AG04450 (cell line): ENCODE measurements at regions not wholly inside any gene's neighbourhood (a gene's known extent, or its start where the extent isn't known, plus 50 kb on each side); places are given as distances from the start of the nearest gene placed in this dataset.

ENCODE experiments used
- CTCF ChIA-PET: fragments of 300-600, 350-600 bp; formaldehyde crosslinking; extraction: SDS; loops from one replicate; lab custom pipeline; 2022; ENCODE audit warnings: antibody characterized with exemption, inconsistent platforms; lab: Charles Lee
- POLR2A ChIA-PET: fragments of 350-600 bp; formaldehyde crosslinking; extraction: SDS; loops from one replicate; lab custom pipeline; 2021; ENCODE audit warnings: antibody characterized with exemption, inconsistent platforms; lab: Yijun Ruan, JAX
- DNase-seq: peaks from one replicate; pipeline ENCODE4 v3.0.0-alpha.2; 2011; ENCODE audit warnings: low read depth, low spot score
- H3K27ac ChIP-seq: one replicate; pipeline ENCODE4 v1.5.1; 2012; ENCODE audit warnings: low read depth, low read length, control low read depth
- H3K27me3 ChIP-seq: one replicate; pipeline ENCODE4 v1.6.0; 2012; ENCODE audit warnings: low read length; ENCODE audit not compliant: control insufficient read depth, insufficient read depth
- H3K4me3 ChIP-seq: 2 replicates; pipeline ENCODE4 v1.5.1; 2011; ENCODE audit warnings: mild to moderate bottlenecking, low read depth, low read length, control low read depth
- H3K9me3 ChIP-seq: 2 replicates; pipeline ENCODE4 v1.5.1; 2012; ENCODE audit warnings: low read length; ENCODE audit not compliant: control insufficient read depth, insufficient read depth
- TF ChIP-seq, protein P1 (sequence below): IDR thresholded peaks from 2 replicates; pipeline ENCODE4 v1.5.1; 2011; ENCODE audit warnings: low read depth, low read length, control low read depth, inconsistent platforms

DNA sequence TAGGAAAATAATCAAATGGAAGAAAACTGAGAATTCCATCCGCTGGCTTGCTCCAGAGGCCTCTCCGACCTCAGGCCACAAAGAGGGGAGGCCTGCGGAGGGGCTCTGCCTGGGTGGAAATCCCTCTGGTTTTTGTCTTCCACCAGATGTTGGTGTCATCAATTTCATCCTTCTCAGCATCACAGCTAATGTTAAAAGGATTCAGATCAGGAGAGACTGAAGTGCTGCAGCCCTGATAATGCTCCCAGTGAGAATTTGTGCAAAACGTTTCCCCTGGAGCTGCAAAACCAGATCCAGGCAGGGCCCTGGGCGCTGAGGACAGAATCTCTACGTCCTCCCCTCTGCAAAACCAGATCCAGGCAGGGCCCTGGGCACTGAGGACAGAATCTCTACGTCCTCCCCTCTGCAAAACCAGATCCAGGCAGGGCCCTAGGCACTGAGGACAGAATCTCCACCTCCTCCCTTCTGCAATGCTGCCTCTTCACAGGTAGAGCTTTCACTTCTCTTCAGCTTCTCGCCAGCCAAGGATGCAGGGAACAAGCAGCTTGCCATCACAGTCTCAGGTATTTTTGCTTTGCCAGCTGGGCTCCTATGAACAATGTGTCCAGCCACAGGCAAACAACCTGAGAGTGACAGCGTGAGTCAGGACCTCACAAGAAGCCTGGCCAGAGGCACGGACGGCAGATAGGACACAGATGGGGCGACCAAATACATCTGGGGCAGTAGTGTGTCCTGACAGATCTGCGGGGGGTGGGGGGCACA is 81.2 kb downstream of the TMEM18 start:
- H3K9me3 ChIP-seq, result peaks cover 74% of the 10 kb centered on the region
- POLR2A ChIA-PET, result no interaction called here
- no peak overlapping the region for H3K27ac ChIP-seq
- H3K4me3 ChIP-seq, result no peak overlapping the region
- CTCF ChIA-PET, result no interaction called here
- H3K27me3 ChIP-seq, result no peaks in the 10 kb centered on the region
- no peak for DNase-seq
- TF ChIP-seq, protein P1, sequence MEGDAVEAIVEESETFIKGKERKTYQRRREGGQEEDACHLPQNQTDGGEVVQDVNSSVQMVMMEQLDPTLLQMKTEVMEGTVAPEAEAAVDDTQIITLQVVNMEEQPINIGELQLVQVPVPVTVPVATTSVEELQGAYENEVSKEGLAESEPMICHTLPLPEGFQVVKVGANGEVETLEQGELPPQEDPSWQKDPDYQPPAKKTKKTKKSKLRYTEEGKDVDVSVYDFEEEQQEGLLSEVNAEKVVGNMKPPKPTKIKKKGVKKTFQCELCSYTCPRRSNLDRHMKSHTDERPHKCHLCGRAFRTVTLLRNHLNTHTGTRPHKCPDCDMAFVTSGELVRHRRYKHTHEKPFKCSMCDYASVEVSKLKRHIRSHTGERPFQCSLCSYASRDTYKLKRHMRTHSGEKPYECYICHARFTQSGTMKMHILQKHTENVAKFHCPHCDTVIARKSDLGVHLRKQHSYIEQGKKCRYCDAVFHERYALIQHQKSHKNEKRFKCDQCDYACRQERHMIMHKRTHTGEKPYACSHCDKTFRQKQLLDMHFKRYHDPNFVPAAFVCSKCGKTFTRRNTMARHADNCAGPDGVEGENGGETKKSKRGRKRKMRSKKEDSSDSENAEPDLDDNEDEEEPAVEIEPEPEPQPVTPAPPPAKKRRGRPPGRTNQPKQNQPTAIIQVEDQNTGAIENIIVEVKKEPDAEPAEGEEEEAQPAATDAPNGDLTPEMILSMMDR, result no peak

DNA sequence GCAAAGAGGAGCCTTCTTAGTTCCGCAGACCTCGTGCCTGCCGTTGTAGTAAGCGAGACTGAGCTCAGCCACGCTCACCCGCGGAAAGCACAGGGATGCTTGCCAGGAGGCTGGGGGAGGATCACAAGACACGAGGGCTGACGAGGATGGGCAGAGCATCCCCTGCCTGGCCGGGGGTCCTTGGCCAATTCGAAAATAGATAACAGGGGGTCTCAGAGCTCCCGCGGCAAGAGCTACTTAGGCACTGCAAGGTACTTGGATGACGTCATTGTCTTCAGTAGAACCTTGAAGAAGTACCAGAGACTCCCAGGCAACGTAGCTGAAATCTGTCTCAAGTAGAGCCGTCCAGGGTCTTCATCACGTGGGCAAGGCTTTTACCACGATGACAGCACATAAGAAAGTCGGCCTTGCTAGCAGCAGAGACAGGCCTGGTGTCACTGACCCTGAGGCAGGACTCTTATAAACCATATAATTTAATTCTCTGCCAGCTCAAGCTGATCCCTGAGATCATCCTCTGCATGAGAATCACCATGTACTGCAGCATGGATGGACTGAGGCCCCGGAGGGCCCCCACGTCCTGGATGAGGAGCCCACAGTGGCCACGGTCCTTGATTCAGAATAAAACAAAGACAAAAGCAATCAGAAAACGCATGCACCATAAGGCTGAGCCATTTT is 81.9 kb downstream of the TMEM18 start:
- no peak overlapping the region for H3K4me3 ChIP-seq
- ChIA-PET POLR2A (no interaction called here), CTCF (no interaction called here)
- no peaks in the 10 kb centered on the region for H3K27me3 ChIP-seq
- peaks cover 74% of the 10 kb centered on the region for H3K9me3 ChIP-seq
- TF ChIP-seq, protein P1, result no peak
- no peak overlapping the region for H3K27ac ChIP-seq
- DNase-seq, result no peak

DNA sequence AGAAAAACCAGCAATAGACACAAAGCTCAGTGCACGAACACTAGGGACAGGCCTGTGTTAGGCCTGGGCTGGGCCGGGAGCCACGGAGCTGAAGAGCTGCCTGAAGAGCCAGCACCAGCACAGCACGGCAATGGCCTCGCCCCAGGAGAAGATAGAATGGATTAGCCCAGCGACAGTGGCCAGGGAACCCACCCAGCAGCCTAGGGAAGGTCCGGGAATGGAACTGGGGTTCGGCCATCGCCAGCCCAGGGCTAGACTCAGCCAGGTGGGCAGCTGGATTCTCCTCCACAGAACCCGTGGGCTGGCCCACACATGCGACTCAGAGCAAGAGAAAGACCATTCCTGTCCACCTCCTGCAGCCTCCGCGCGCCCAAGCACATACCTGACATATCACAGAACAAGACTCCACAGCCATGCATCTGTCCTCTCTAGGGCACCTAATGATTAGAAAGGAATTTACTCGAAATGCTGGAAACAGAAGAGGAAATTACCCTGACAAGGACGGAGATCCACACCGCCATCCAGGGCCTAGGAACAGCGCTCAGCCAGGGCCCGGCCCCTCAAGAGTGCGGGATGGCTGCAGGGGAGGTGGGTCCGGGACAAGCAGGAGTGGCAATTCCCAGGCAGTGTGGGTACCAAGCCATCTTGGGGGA is 82.8 kb downstream of the TMEM18 start:
- H3K4me3 ChIP-seq, result no peak overlapping the region
- ChIA-PET POLR2A (no interaction called here), CTCF (no interaction called here)
- H3K27ac ChIP-seq, result no peak overlapping the region
- TF ChIP-seq, protein P1, result no peak
- no peaks in the 10 kb centered on the region for H3K27me3 ChIP-seq
- peaks cover 75% of the 10 kb centered on the region for H3K9me3 ChIP-seq
- DNase-seq, result no peak

DNA sequence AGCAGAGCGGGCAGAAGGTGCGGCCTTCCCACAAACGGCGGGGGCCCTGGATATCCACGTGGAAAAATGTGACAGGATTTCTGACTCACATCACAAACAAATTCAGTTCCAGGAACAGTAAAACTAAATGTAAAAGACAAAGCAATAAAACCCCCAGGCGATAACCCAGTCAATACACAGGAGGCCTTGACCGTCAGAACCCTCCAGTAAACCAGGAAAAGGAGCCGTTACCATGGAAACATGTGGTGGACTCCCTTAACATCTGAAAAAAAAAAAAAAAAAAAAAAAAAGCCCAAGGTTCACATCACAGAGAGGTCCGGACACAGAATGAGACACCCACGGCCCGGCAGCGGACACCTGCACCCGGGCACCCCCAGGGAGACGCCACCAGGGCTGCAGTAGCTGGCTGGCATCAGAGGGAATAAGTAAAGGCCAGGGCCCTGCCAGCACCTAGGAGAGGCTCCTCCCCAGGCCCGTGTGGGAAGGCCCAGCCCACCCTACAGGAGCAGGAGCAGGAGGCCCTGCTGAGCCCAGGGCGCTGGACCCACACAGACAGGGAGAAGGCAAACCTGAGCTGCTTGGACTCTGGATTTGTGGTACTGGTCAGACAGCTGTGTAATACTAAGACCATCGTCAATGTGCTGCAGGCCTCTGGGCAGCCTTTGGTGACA is 83.7 kb downstream of the TMEM18 start:
- CTCF ChIA-PET, result no interaction called here
- H3K27ac ChIP-seq, result no peak overlapping the region
- H3K4me3 ChIP-seq, result no peak overlapping the region
- no peaks in the 10 kb centered on the region for H3K27me3 ChIP-seq
- POLR2A ChIA-PET, result no interaction called here
- peaks cover 73% of the 10 kb centered on the region for H3K9me3 ChIP-seq
- TF ChIP-seq, protein P1, result no peak
- no peak for DNase-seq

DNA sequence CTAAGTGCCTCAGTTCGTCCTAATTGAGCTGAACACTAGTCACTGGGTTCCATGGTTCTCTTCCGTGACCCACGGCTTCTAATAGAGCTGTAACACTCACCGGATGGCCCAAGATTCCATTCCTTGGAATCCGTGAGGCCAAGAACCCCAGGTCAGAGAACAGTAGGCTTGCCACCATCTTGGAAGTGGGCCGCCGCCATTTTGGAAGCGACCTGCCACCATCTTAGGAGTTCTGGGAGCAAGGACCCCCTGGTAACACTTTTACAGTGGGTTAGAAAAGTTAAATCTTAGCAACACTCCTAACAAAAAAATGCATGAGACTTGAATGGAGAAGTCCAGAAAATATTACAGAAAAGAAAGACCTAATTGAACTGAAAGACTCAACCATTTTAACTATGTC is 84.5 kb downstream of the TMEM18 start:
- TF ChIP-seq, protein P1, result no peak
- H3K27ac ChIP-seq, result no peak overlapping the region
- no peaks in the 10 kb centered on the region for H3K27me3 ChIP-seq
- ChIA-PET CTCF (no interaction called here), POLR2A (no interaction called here)
- no peak for DNase-seq
- H3K4me3 ChIP-seq, result no peak overlapping the region
- H3K9me3 ChIP-seq, result peaks cover 74% of the 10 kb centered on the region
